NCI-H1436 treated with DMSO at 0.1 percent for 48 hours (cell line): ENCODE measurements at regions not wholly inside any gene's neighbourhood (a gene's known extent, or its start where the extent isn't known, plus 50 kb on each side); places are given as distances from the start of the nearest gene placed in this dataset.
A peak's percentile ranks its signal among the peaks of the same experiment; 100 is the strongest.

ENCODE experiments used
- DNase-seq: peaks from one replicate; lab custom pipeline; 2025; lab: John Stamatoyannopoulos, UW

GRCh38 chr6:66421570-66421969, 714.5 kb upstream of the EYS start:
- no peak for DNase-seq

GRCh38 chr6:66418906-66419305, 711.9 kb upstream of the EYS start:
- DNase-seq: no peak

GRCh38 chr6:66403966-66404365, 696.9 kb upstream of the EYS start:
- no peak for DNase-seq

GRCh38 chr6:66402873-66403272, 695.8 kb upstream of the EYS start:
- DNase-seq: no peak

- DNase-seq: no peak
These were observed 689.5 kb upstream of the EYS start for GRCh38 chr6:66396549-66396948.

GRCh38 chr6:66396145-66396544, 689.1 kb upstream of the EYS start:
- DNase-seq: no peak

- no peak for DNase-seq
These were observed 683.4 kb upstream of the EYS start for GRCh38 chr6:66390393-66390792.

- no peak for DNase-seq
These were observed 669.0 kb upstream of the EYS start for GRCh38 chr6:66376001-66376400.

GRCh38 chr6:66369407-66369806, 662.4 kb upstream of the EYS start:
- no peak for DNase-seq

- DNase-seq: no peak
These were observed 655.9 kb upstream of the EYS start for GRCh38 chr6:66362888-66363287.

GRCh38 chr6:66361886-66362285, 654.9 kb upstream of the EYS start:
- DNase-seq: no peak

- DNase-seq: no peak
These were observed 650.8 kb upstream of the EYS start for GRCh38 chr6:66357781-66358180.

GRCh38 chr6:66355471-66355870, 648.4 kb upstream of the EYS start:
- DNase-seq: no peak

- DNase-seq: no peak
These were observed 637.8 kb upstream of the EYS start for GRCh38 chr6:66344796-66345195.

- no peak for DNase-seq
These were observed 633.7 kb upstream of the EYS start for GRCh38 chr6:66340736-66341135.

- no peak for DNase-seq
These were observed 629.1 kb upstream of the EYS start for GRCh38 chr6:66336176-66336575.

GRCh38 chr6:66328200-66328599, 621.2 kb upstream of the EYS start:
- no peak for DNase-seq

- DNase-seq: no peak
These were observed 619.2 kb upstream of the EYS start for GRCh38 chr6:66326228-66326627.

- peak; percentile 4 for DNase-seq
These were observed 614.0 kb upstream of the EYS start for GRCh38 chr6:66321017-66321416.

- DNase-seq: no peak
These were observed 600.5 kb upstream of the EYS start for GRCh38 chr6:66307490-66307889.

- no peak for DNase-seq
These were observed 584.9 kb upstream of the EYS start for GRCh38 chr6:66291905-66292304.

GRCh38 chr6:66289889-66290288, 582.9 kb upstream of the EYS start:
- no peak for DNase-seq

GRCh38 chr6:66278115-66278514, 571.1 kb upstream of the EYS start:
- DNase-seq: no peak

GRCh38 chr6:66277400-66277799, 570.4 kb upstream of the EYS start:
- no peak for DNase-seq

- DNase-seq: no peak
These were observed 558.7 kb upstream of the EYS start for GRCh38 chr6:66265737-66266136.
